HEK293T (cell line): ENCODE measurements at regions not wholly inside any gene's neighbourhood (a gene's known extent, or its start where the extent isn't known, plus 50 kb on each side); places are given as distances from the start of the nearest gene placed in this dataset.

Experiments used
- ELF4 ChIP-seq: fragments of 450-650 bp; IDR thresholded peaks from 2 replicates; pipeline ENCODE4 v1.6.1; 2017; ENCODE audit warnings: antibody characterized with exemption
- FOXA1 ChIP-seq: fragments of 450-650 bp; IDR thresholded peaks from 2 replicates; pipeline ENCODE4 v1.6.1; 2016; ENCODE audit warnings: mild to moderate bottlenecking
- FOXM1 ChIP-seq: fragments of 450-650 bp; IDR thresholded peaks from 2 replicates; pipeline ENCODE4 v1.6.1; 2017; ENCODE audit warnings: mild to moderate bottlenecking, borderline replicate concordance
- NFRKB ChIP-seq: fragments of 450-650 bp; IDR thresholded peaks from 2 replicates; pipeline ENCODE4 v1.6.1; 2016; ENCODE audit warnings: mild to moderate bottlenecking, moderate library complexity
- PKNOX1 ChIP-seq: fragments of 450-650 bp; IDR thresholded peaks from 2 replicates; pipeline ENCODE4 v1.6.1; 2016
- SP1 ChIP-seq: fragments of 450-650 bp; IDR thresholded peaks from 2 replicates; pipeline ENCODE4 v1.6.1; 2017
- TARDBP ChIP-seq: fragments of 450-650 bp; IDR thresholded peaks from 2 replicates; pipeline ENCODE4 v1.6.1; 2016

- TF ChIP-seq FOXM1, result no peak
- no peak for TF ChIP-seq NFRKB
- no peak for TF ChIP-seq PKNOX1
- no peak for TF ChIP-seq ELF4
- no peak for TF ChIP-seq SP1
- TF ChIP-seq FOXA1, result no peak
- no peak for TF ChIP-seq TARDBP
Observed at GRCh38 chr5:155929112-155929511, 397.9 kb upstream of the SGCD start.
